Activated naive CD4-positive, alpha-beta T cell treated with anti-CD3 and anti-CD28 coated beads, Interleukin-2, amount 50 U/mL, for 24 hours (primary cell): ENCODE measurements at regions not wholly inside any gene's neighbourhood (a gene's known extent, or its start where the extent isn't known, plus 50 kb on each side); places are given as distances from the start of the nearest gene placed in this dataset.

Source experiments
- H3K27ac Mint-ChIP-seq: one replicate; pipeline ENCODE4 v1.8.0; 2021; ENCODE audit warnings: mild to moderate bottlenecking, mixed read lengths
- H3K27me3 Mint-ChIP-seq: one replicate; pipeline ENCODE4 v1.8.0; 2021; ENCODE audit warnings: mixed read lengths
- H3K36me3 Mint-ChIP-seq: one replicate; pipeline ENCODE4 v1.8.0; 2021; ENCODE audit warnings: mixed read lengths
- H3K4me1 Mint-ChIP-seq: one replicate; pipeline ENCODE4 v1.8.0; 2021; ENCODE audit warnings: mixed read lengths
- H3K4me3 Mint-ChIP-seq: one replicate; pipeline ENCODE4 v1.8.0; 2021; ENCODE audit warnings: mild to moderate bottlenecking, mixed read lengths
- H3K9me3 Mint-ChIP-seq: one replicate; pipeline ENCODE4 v1.8.0; 2021; ENCODE audit warnings: mixed read lengths

DNA sequence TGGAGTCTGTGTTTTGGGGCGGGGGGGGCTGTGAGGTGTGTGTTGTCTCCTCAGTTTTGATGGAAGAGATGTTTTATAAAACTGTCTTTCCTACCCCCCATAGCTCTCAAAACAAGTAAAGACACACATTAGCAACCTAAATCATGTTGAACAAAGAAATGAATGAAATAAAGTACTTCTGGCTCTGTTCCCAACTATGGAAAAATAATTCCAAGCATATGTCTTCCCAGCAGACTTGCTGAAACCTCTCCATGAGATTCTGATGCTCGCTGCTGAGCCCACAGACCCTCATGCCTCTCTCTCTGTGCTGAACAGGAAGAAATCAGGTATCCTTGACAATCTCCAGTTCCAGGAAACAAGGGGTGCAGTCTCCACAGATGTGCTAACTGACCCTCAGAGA, 226.7 kb upstream of the KLHL29 start:
- H3K4me3 Mint-ChIP-seq, result no peak overlapping the region

DNA sequence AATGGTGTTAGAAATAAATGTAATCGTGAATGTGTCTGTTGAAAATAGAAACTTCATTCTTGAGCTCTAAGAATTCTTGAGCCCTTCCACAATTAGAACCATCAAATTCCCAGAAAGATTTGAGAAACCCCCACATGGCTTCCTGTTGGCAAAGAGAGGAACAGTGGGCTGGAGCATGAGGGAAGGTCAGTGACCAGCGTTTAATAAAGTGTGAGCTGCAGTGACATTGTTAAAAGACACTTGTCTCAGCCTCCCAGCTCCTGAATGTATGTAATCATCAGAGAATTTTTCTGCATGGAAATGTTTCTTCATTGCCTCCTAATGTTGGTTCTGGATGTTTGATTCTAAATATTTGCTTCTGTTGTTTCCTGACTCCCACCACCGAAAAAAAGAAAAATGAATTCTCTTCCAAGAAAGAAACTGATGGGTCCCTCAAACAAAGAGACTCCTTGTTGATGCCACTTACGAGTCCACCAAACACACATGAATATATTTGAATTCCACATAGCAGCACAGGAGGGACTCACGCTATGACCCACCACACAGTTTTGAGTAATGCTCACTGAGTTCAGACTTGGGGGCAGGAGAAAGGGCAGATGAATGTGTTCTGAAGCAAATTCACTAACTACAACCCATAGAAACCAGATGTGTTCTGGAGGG, 225.1 kb upstream of the KLHL29 start:
- no peak overlapping the region for H3K27ac Mint-ChIP-seq
- H3K4me1 Mint-ChIP-seq, result no peaks in the 10 kb centered on the region
- no peaks in the 10 kb centered on the region for H3K36me3 Mint-ChIP-seq
- H3K4me3 Mint-ChIP-seq, result no peak overlapping the region
- peaks cover 8% of the 10 kb centered on the region for H3K27me3 Mint-ChIP-seq
- H3K9me3 Mint-ChIP-seq, result no peaks in the 10 kb centered on the region

More for the DNA sequence above, 226.7 kb upstream of the KLHL29 start:
- no peaks in the 10 kb centered on the region for H3K4me1 Mint-ChIP-seq
- H3K27ac Mint-ChIP-seq, result no peak overlapping the region
- peaks cover 4% of the 10 kb centered on the region for H3K27me3 Mint-ChIP-seq
- H3K36me3 Mint-ChIP-seq, result no peaks in the 10 kb centered on the region
- H3K9me3 Mint-ChIP-seq, result no peaks in the 10 kb centered on the region

DNA sequence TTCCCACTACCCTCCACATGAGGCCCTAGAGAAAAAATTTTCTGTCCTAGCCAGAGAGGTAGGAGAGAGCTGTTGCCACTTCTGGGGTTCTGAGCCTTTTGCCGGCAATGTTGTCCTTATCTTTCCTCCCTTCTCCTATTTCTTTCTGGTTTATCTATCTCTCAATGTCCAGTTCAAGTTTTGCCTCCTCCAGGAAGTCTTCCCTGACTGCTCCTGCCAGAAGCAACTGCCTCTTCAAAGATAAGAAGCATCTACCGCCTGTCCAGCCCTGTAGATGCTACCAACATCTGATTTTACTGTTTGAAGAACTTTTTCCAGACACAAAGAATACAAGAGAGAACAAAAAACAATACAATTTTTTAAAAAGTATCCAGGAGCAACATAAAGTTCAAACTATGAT, 220.8 kb upstream of the KLHL29 start:
- H3K4me1 Mint-ChIP-seq, result no peaks in the 10 kb centered on the region
- H3K9me3 Mint-ChIP-seq, result no peaks in the 10 kb centered on the region
- H3K27ac Mint-ChIP-seq, result no peak overlapping the region
- H3K27me3 Mint-ChIP-seq, result peaks cover 8% of the 10 kb centered on the region
- H3K36me3 Mint-ChIP-seq, result no peaks in the 10 kb centered on the region
- no peak overlapping the region for H3K4me3 Mint-ChIP-seq

DNA sequence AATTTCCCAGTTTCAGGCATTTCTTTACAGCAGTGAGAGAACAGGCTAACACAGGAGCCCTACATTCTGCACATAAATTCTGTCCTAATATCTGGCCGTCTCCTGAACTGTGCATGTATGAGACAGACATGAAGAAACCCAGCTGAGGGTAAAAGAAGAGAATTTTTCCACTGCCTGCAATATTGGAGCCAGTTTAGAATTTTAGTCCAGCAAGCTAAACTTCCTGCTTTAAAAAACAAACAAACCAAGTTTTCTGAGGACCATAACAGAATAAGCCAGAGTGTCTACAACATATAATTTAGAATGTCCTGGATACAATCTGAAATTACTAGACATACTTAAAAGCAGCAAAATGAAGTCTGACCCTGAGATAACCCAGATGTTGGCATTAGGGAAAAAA, 215.1 kb upstream of the KLHL29 start:
- no peaks in the 10 kb centered on the region for H3K4me1 Mint-ChIP-seq
- no peaks in the 10 kb centered on the region for H3K36me3 Mint-ChIP-seq
- H3K4me3 Mint-ChIP-seq, result no peak overlapping the region
- H3K27me3 Mint-ChIP-seq, result peaks cover 4% of the 10 kb centered on the region
- no peak overlapping the region for H3K27ac Mint-ChIP-seq
- H3K9me3 Mint-ChIP-seq, result no peaks in the 10 kb centered on the region

DNA sequence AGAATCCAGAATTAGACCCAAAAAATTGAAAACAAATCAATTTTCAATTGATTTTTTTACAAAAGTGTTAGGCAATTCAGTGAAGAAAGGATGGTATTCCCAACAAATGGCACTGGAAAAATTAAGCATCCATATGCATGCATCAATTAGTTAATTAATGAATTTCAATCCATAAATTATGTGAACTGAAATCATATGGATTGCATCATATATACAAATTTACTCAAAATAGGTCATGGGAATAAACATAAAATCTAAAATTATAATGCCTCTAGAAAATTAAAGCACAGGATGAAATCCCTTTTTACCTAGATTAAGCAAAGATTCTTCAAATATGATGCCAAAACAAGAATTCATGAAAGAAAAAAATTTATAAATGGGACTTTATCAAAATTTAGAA, 213.9 kb upstream of the KLHL29 start:
- Mint-ChIP-seq H3K36me3 (no peaks in the 10 kb centered on the region), H3K4me1 (no peaks in the 10 kb centered on the region), H3K4me3 (no peak overlapping the region), H3K27ac (no peak overlapping the region), H3K9me3 (no peaks in the 10 kb centered on the region), H3K27me3 (peaks cover 2% of the 10 kb centered on the region)

DNA sequence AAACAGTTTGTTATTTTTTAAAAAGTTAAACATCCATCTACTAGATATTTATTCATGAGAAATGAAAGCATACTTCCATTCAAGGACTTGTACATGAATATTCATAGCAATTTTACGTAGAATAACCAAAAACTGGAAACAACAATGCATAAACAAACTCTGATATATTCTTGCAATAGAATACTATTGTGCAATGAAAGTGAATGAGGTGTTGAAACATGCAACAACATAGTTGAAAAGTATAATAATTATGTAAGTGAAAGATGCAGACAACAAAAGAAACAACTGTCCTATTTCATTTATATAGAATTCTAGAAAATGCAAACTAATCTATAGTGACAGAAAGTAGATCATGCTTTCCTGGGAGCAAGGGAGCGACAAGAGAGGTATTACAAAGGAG, 206.6 kb upstream of the KLHL29 start:
- no peak overlapping the region for H3K4me3 Mint-ChIP-seq
- H3K27ac Mint-ChIP-seq, result no peak overlapping the region
- H3K36me3 Mint-ChIP-seq, result no peaks in the 10 kb centered on the region
- H3K27me3 Mint-ChIP-seq, result no peaks in the 10 kb centered on the region
- no peaks in the 10 kb centered on the region for H3K4me1 Mint-ChIP-seq
- peaks cover 7% of the 10 kb centered on the region for H3K9me3 Mint-ChIP-seq

DNA sequence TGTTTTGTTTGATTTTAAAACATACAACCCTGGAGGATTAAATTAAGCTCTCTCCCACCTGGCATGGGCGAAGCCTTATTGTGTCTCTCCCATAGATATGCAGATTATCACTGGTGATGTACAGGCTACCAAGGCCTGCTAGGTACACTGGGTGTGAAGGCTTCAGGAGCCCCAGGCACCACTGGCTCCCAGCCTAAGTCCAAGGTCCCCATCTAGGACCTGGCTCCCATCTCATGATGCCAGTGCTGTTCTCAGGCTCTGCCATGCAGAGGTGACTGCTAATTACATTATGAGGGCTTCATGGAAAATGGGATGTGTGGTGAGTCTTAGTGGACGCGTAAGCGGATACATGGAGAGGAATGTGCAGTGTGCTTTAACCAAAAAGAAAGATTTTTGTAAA, 201.2 kb upstream of the KLHL29 start:
- no peaks in the 10 kb centered on the region for H3K36me3 Mint-ChIP-seq

DNA sequence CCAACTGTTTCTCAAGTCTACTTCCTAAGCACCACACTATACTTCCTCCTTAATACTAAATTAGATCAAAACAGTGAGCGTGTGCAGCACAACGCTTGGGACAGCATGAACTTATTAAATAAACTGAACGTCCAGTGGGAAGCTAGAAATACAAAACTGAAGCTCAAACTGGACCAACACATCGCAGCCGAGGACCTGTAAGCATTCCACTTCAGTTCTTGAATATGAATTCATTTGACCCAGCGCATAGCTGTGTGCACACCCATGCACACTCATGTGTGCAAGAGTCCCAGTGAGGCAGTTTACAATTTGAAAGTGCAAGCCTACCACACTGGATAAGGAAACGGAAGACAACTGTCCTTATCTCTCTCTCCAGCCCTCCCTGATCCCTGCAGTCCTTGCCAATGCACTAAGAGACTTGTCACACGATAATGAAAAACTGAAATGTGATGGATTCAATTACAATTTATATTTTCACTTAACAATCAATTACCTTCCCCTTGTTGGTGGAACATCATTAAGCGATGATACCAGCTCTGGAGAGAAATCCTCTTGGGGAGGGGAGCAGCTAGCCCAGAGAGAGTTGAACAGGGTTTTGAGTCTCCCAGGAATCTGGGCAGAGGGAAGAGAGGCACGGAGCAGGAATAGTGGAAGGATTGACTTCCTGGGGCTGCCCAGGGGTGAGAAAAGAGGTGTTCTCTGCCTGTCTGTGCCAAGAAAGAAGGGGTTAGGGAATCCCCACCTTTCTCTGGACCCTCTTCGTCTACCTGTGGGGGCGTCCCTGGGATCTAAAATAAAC, 186.5 kb upstream of the KLHL29 start:
- H3K36me3 Mint-ChIP-seq, result no peaks in the 10 kb centered on the region
- no peak overlapping the region for H3K27ac Mint-ChIP-seq
- no peak overlapping the region for H3K4me3 Mint-ChIP-seq
- peaks cover 16% of the 10 kb centered on the region for H3K27me3 Mint-ChIP-seq
- no peaks in the 10 kb centered on the region for H3K4me1 Mint-ChIP-seq
- H3K9me3 Mint-ChIP-seq, result no peaks in the 10 kb centered on the region

More for the DNA sequence above, 201.2 kb upstream of the KLHL29 start:
- H3K4me3 Mint-ChIP-seq, result no peak overlapping the region
- peaks cover 5% of the 10 kb centered on the region for H3K9me3 Mint-ChIP-seq
- peaks cover 1% of the 10 kb centered on the region for H3K27me3 Mint-ChIP-seq
- H3K4me1 Mint-ChIP-seq, result no peaks in the 10 kb centered on the region
- H3K27ac Mint-ChIP-seq, result no peak overlapping the region

DNA sequence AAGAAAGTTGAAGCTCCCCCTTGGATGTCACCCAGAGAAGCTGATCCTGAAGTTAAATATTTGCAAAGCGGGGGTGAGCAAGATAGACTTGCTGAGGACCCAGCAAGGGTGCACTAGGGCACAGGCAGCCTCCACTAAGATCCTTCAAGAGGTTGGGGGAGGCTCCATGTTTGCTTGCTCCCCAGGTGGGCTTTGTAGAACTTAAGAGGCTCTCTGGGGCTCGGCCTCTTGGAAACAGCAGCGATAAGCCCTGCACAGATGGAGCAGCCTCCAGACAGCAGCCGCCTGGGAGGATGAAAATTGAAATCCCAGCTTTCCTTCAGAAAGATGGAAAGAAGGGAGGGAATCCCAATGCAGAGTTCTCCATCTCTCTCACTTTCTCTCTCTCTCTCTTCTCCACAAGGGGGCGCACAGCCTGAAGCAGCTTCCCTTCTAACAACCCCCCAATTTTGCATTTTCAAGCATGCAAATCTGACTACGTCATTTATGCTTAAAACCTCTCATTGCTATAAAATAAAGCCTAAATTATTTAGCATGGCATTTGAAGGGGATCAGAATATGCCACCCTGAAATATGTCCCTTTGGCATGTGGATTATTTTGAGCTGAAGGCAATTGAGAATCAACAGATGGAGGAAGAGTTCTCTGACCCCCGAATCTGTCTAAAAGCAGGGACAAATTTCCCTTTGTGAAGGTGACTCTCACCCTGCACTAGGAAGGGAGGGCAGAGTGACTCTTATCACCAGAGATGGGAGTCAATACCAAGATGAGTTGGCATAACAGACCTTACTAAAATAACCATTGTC, 185.7 kb upstream of the KLHL29 start:
- Mint-ChIP-seq H3K27me3 (peaks cover 16% of the 10 kb centered on the region), H3K9me3 (no peaks in the 10 kb centered on the region), H3K4me3 (no peak overlapping the region), H3K4me1 (no peaks in the 10 kb centered on the region), H3K36me3 (no peaks in the 10 kb centered on the region), H3K27ac (no peak overlapping the region)

DNA sequence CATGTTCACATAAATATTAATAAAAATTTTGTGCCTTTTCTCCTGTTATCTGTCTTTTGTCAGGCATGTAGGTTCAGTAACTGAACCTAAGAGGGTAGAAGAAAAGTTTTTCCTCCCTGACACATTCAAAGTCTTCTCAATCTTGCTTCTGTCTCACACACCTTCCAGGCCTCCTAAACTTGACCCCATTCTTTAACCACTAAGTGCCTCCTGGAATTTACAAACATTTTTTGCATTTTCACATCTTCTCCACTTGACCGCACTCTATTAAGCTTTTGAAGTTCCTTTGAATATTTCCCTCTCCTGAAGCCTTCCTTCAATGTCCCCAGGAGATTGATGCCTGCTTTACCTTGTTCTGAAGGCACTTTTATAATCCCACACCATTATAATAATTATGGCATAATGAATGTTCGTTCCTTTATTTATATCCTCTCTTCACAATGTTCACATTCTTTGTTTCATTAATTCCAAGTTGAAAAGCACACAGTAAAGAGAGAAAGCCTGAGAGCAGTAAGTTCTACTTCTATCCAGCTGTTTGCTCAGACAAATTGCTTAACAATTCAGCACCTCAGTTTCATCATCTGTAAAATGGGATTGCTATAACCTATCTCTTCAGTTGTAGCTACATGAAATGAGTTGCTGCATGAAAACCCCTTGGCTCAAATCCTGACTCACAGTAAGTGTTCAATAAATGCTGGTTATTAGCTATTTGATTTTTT, 184.8 kb upstream of the KLHL29 start:
- H3K9me3 Mint-ChIP-seq, result no peaks in the 10 kb centered on the region
- H3K36me3 Mint-ChIP-seq, result no peaks in the 10 kb centered on the region
- H3K4me1 Mint-ChIP-seq, result no peaks in the 10 kb centered on the region
- H3K27me3 Mint-ChIP-seq, result peaks cover 12% of the 10 kb centered on the region
- H3K4me3 Mint-ChIP-seq, result no peak overlapping the region
- no peak overlapping the region for H3K27ac Mint-ChIP-seq

DNA sequence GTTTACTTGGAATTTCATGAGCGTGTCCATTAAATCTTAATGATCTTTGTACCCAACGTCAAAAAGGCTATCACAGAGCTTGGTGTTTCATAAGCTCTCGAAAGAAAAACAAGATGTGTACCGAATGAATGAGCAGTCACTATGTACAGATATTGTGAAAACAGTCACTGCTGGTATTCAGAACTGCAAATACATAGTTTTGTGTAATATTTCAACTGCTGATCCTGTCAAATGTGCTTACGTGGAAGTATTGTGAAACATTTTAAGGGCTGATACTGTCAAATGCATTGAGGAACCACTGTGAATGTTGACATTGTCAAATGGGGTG, 184.2 kb upstream of the KLHL29 start:
- Mint-ChIP-seq H3K27ac (no peak overlapping the region), H3K9me3 (no peaks in the 10 kb centered on the region), H3K36me3 (no peaks in the 10 kb centered on the region), H3K4me1 (no peaks in the 10 kb centered on the region), H3K4me3 (no peak overlapping the region), H3K27me3 (peaks cover 11% of the 10 kb centered on the region)

DNA sequence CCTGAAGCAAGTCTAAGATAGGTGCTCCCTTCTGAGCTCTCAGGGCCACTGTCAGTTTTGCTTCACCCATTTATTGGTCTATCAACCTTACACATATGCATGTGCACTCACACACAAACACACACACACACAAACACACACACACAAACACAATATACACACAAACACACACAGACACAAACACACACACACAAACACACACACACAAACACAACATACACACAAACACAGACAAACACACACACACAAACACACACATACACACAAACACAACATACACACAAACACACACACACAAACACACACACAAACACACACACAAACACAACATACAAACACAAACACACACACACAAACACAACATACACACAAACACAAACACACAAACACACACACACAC, 181.6 kb upstream of the KLHL29 start:
- Mint-ChIP-seq H3K27ac (no peak overlapping the region), H3K9me3 (no peaks in the 10 kb centered on the region), H3K36me3 (no peaks in the 10 kb centered on the region), H3K27me3 (peaks cover 15% of the 10 kb centered on the region), H3K4me3 (no peak overlapping the region), H3K4me1 (no peaks in the 10 kb centered on the region)

DNA sequence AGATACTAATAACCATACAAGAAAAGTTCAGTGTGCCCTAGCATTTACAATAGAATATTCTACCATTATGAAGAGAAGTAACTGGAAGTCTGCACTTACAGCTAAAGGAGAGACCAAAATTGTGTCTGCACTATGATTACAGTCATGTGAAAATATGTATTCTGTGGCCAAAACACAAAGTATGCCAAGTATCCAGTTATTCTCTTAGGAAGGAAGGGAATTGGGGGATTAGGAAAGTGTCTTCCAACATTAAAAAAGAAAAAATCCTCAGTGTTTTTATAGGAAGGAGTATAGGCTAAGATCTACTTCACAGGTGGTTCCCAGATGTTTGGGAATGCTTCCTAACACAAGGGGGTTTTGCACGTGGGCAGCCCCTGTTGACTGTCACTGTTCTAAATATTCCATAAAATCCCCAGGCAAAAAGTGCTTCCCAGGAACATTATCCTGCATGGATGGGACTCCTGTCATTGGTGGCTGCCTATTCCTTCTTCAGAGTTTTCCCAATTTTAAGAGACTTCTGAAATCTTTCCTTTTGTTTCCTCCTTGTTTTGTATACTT, 180.2 kb upstream of the KLHL29 start:
- Mint-ChIP-seq H3K4me1 (no peaks in the 10 kb centered on the region), H3K27ac (no peak overlapping the region), H3K27me3 (peaks cover 12% of the 10 kb centered on the region), H3K36me3 (no peaks in the 10 kb centered on the region), H3K4me3 (no peak overlapping the region), H3K9me3 (no peaks in the 10 kb centered on the region)

DNA sequence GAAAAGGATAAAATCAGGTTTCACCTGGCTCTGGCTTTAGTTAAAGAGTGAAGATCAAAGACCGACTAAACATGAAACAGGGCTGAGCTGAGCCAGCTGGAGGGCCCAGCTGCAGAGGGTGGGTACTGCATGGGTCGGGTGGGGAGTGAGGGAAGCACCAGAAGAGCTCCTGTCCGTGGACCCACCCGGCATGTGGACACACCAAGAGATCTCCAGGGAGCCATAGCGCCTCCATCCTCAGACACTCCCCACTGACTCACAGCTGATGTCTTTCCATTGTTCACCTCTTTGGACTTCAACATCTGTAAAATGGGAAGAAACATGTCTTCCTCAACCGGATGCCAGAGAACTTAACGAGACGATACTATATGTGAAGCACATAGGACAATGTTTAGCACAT, 178.3 kb upstream of the KLHL29 start:
- Mint-ChIP-seq H3K36me3 (no peaks in the 10 kb centered on the region), H3K27me3 (peaks cover 12% of the 10 kb centered on the region), H3K4me3 (no peak overlapping the region), H3K4me1 (no peaks in the 10 kb centered on the region), H3K27ac (no peak overlapping the region), H3K9me3 (no peaks in the 10 kb centered on the region)

DNA sequence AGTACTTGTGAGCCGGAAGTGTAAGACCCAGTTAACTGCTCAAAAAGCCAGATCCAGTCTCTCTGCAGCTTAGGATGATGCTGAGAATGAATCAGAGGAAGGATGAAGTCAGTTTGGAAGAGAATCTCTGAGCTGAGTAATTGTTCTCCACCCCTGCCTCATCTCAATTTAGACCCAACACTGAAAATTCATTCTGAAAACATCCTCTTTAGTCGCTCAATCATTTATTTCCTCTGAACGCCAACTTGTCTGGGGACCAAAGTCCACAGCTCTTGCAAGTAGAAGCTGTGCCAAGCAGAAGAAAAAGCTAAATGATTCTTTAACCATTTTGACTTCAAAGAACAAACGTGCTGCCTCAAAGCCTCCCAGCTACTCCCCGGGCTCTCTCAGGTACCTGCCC, 177.1 kb upstream of the KLHL29 start:
- H3K4me1 Mint-ChIP-seq, result no peaks in the 10 kb centered on the region
- H3K9me3 Mint-ChIP-seq, result no peaks in the 10 kb centered on the region
- H3K36me3 Mint-ChIP-seq, result no peaks in the 10 kb centered on the region
- peaks cover 9% of the 10 kb centered on the region for H3K27me3 Mint-ChIP-seq
- H3K4me3 Mint-ChIP-seq, result no peak overlapping the region
- H3K27ac Mint-ChIP-seq, result no peak overlapping the region
